ENCODE measurements at regions not wholly inside any gene's neighbourhood (a gene's known extent, or its start where the extent isn't known, plus 50 kb on each side); places are given as distances from the start of the nearest gene placed in this dataset.

GRCh38 chr3:22241110-22241509 is 490.1 kb upstream of the ZNF385D start:
- Histone ChIP-seq H3K4me3 (no peak overlapping the region), H3K9me3 (no peaks in the 10 kb centered on the region), H3K36me3 (no peaks in the 10 kb centered on the region), H3K27me3 (no peaks in the 10 kb centered on the region), H3K27ac (no peak overlapping the region), H3K4me1 (no peaks in the 10 kb centered on the region)
- intact Hi-C loops (cut with DNase I; ENCODE audit: low total_unique reads) = no loop called here
- DNase-seq (ENCODE audit: low spot score in 2 of 2) = no peak
- TF ChIP-seq POLR2AphosphoS5 (IDR thresholded peaks at IDR 0.05) (no peak), CTCF (IDR thresholded peaks at IDR 0.05) (no peak), POLR2A (IDR thresholded peaks at IDR 0.05) (no peak)

- Histone ChIP-seq H3K4me1 (no peaks in the 10 kb centered on the region), H3K27ac (no peak overlapping the region), H3K27me3 (no peaks in the 10 kb centered on the region), H3K4me3 (no peak overlapping the region), H3K9me3 (no peaks in the 10 kb centered on the region), H3K36me3 (no peaks in the 10 kb centered on the region)
- peak in 1 of 2 donors; percentile 28 for DNase-seq (ENCODE audit: low spot score in 2 of 2)
- TF ChIP-seq POLR2AphosphoS5 (IDR thresholded peaks at IDR 0.05) (peak in 2 of 3 donors; percentile 21 to 81), CTCF (IDR thresholded peaks at IDR 0.05) (no peak), POLR2A (IDR thresholded peaks at IDR 0.05) (no peak)
- intact Hi-C loops (cut with DNase I; ENCODE audit: low total_unique reads) = no loop called here
Observed at GRCh38 chr3:22244761-22245521, 493.9 kb upstream of the ZNF385D start.

DNA sequence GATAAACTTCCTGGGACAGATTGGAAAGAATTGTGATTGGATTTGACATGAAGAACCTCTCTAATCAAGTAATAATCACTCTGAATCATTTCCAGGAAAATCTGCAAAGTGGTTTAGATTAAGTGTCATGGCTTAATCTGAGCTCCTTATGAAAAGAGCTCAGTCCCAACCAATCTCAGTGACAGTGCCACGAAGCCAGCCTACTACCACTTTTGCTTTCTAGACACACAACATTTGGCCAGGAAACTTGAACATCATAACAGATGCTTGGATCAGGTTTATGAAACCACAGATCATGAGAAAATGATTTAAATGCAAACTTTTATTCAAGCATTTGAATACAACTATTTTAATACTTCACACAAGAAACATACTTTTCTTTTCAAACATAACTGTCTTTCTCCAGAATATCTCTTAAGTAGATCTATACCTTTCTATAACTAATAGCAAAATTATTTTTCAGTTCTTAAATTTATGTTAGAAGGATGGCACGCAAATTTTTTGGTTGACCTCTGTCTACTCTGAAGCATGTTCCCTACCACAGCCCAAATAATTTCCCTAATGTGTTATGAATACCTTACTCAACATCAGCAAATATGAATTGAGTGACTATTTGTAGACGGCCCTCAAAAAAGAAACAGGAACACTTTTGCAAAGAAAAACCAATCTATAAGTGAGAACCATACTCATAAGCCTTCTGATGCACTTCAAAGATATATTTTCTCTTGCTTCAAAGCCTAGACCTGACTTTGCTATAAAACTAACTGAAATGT is 495.0 kb upstream of the ZNF385D start:
- Histone ChIP-seq H3K9me3 (no peaks in the 10 kb centered on the region), H3K36me3 (no peaks in the 10 kb centered on the region), H3K27me3 (no peaks in the 10 kb centered on the region), H3K4me1 (no peaks in the 10 kb centered on the region), H3K4me3 (no peak overlapping the region), H3K27ac (no peak overlapping the region)
- TF ChIP-seq CTCF (IDR thresholded peaks at IDR 0.05) = no peak
- no peak for TF ChIP-seq POLR2A (IDR thresholded peaks at IDR 0.05)
- TF ChIP-seq POLR2AphosphoS5 (IDR thresholded peaks at IDR 0.05) = no peak
- intact Hi-C loops (cut with DNase I; ENCODE audit: low total_unique reads) = no loop called here
- no peak for DNase-seq (ENCODE audit: low spot score in 2 of 2)

GRCh38 chr3:22249658-22250057 is 498.6 kb upstream of the ZNF385D start:
- Histone ChIP-seq H3K4me3 (no peak overlapping the region), H3K9me3 (no peaks in the 10 kb centered on the region), H3K4me1 (no peaks in the 10 kb centered on the region), H3K36me3 (no peaks in the 10 kb centered on the region), H3K27ac (no peak overlapping the region), H3K27me3 (no peaks in the 10 kb centered on the region)
- TF ChIP-seq CTCF (IDR thresholded peaks at IDR 0.05) (no peak), POLR2A (IDR thresholded peaks at IDR 0.05) (no peak), POLR2AphosphoS5 (IDR thresholded peaks at IDR 0.05) (no peak)
- intact Hi-C loops (cut with DNase I; ENCODE audit: low total_unique reads) = no loop called here
- DNase-seq (ENCODE audit: low spot score in 2 of 2) = no peak

- no peaks in the 10 kb centered on the region for H3K27me3 ChIP-seq
- no peaks in the 10 kb centered on the region for H3K4me1 ChIP-seq
- DNase-seq (ENCODE audit: low spot score in 2 of 2) = no peak
- no peaks in the 10 kb centered on the region for H3K9me3 ChIP-seq
- no peaks in the 10 kb centered on the region for H3K36me3 ChIP-seq
- H3K4me3 ChIP-seq = no peak overlapping the region
- no peak for TF ChIP-seq CTCF (IDR thresholded peaks at IDR 0.05)
- TF ChIP-seq POLR2AphosphoS5 (IDR thresholded peaks at IDR 0.05) = no peak
- no peak for TF ChIP-seq POLR2A (IDR thresholded peaks at IDR 0.05)
- intact Hi-C loops (cut with DNase I; ENCODE audit: low total_unique reads) = no loop called here
- H3K27ac ChIP-seq = no peak overlapping the region
Observed at GRCh38 chr3:22257252-22257651, 506.2 kb upstream of the ZNF385D start.
